ENCODE measurements at regions not wholly inside any gene's neighbourhood (a gene's known extent, or its start where the extent isn't known, plus 50 kb on each side); places are given as distances from the start of the nearest gene placed in this dataset.

GRCh38 chr10:65319493-65319892 lies 1606.3 kb upstream of the LRRTM3 start:
- TF ChIP-seq CTCF (IDR thresholded peaks at IDR 0.05; ENCODE audit: low read length) (no peak), EZH2 (IDR thresholded peaks at IDR 0.05; ENCODE audit: borderline replicate concordance, low read length) (no peak)
